ENCODE measurements at regions not wholly inside any gene's neighbourhood (a gene's known extent, or its start where the extent isn't known, plus 50 kb on each side); places are given as distances from the start of the nearest gene placed in this dataset.

DNA sequence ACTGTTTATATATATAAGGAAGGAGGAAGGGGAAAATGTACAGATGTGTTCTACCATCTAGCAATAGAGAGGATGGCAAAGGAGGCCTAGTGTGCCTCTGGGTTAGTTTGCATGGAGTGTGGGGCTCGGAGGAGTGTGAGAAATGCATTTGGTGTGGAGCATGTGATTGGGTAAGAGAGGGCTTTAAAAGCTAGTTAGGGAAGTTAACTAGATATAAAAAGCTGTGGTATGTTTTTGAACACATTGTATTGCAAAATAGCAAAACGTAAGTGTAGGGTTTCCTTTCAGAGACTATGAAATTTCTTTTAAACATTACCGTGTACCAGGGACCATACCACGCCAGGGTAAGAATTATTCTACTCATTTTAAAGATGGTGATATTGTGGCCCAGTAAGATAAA, 53.3 kb upstream of the STXBP6 start:
- DNase-seq, result no peak
- WGBS, 3 donors, result 86 to 89% (median 88%) methylated on average over 4 of the region's 4 CpGs
- intact Hi-C loops (cut with DNase I), result no loop called here

DNA sequence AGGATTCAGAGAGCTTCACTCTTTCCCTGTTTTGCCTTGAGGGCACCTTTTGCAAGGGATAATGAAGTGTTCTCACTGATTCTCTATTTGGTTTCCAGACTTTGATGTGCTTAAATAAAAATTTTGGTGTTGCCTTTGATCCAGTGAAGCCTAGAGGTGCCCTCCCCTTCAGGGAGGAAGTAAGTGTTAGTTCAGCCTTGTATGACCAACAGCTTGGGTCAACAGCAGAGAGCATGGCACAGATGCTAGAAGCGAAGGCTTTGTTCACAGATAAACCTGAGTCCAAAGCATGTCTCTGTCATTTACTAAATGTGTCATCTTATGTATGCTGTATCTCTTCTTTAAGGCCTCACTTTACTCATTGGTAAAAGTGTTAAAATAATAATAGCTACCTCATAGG, 52.8 kb upstream of the STXBP6 start:
- Histone ChIP-seq H3K27ac (no peak overlapping the region), H3K36me3 (ENCODE audit: insufficient read depth in 1 of 2, low read depth in 1 of 2) (no peaks in the 10 kb centered on the region), H3K9me3 (peaks cover 3% of the 10 kb centered on the region), H3K4me1 (no peaks in the 10 kb centered on the region), H3K4me3 (no peak overlapping the region), H3K27me3 (ENCODE audit: insufficient read depth in 3 of 3, low read length in 2 of 3) (no peaks in the 10 kb centered on the region)
- 94 to 100% (median 94%) methylated on average over 1 of the region's 1 CpG for WGBS, 3 donors
- DNase-seq, result no peak
- ATAC-seq, result no peak
- TF ChIP-seq, protein P1, sequence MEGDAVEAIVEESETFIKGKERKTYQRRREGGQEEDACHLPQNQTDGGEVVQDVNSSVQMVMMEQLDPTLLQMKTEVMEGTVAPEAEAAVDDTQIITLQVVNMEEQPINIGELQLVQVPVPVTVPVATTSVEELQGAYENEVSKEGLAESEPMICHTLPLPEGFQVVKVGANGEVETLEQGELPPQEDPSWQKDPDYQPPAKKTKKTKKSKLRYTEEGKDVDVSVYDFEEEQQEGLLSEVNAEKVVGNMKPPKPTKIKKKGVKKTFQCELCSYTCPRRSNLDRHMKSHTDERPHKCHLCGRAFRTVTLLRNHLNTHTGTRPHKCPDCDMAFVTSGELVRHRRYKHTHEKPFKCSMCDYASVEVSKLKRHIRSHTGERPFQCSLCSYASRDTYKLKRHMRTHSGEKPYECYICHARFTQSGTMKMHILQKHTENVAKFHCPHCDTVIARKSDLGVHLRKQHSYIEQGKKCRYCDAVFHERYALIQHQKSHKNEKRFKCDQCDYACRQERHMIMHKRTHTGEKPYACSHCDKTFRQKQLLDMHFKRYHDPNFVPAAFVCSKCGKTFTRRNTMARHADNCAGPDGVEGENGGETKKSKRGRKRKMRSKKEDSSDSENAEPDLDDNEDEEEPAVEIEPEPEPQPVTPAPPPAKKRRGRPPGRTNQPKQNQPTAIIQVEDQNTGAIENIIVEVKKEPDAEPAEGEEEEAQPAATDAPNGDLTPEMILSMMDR (IDR thresholded peaks at IDR 0.05), result no peak
- intact Hi-C loops (cut with DNase I), result no loop called here

More for the DNA sequence above, 53.3 kb upstream of the STXBP6 start:
- Histone ChIP-seq H3K27me3 (ENCODE audit: insufficient read depth in 3 of 3, low read length in 2 of 3) (no peaks in the 10 kb centered on the region), H3K27ac (no peak overlapping the region), H3K4me1 (no peaks in the 10 kb centered on the region), H3K9me3 (peaks cover 3% of the 10 kb centered on the region), H3K36me3 (ENCODE audit: insufficient read depth in 1 of 2, low read depth in 1 of 2) (no peaks in the 10 kb centered on the region), H3K4me3 (no peak overlapping the region)
- no peak for ATAC-seq
- TF ChIP-seq, protein P1 (IDR thresholded peaks at IDR 0.05), result no peak

DNA sequence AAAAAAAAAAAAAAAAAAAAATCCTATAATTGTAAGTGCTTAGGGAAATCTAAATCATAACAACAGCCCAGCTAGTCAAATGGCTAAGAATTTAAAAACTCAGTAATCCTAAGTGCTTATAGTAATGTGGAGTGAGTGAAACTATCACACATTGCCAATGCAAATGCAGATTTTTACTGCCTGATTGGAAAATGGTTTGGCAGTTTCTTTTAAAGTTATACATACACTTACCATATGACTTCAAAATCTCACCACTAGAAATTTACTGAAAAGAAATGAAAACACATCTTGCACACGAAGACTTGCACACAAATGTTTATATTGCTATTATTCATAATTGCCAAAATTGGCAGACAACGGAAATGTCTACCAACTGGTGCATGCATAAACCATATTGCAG, 51.3 kb upstream of the STXBP6 start:
- Histone ChIP-seq H3K36me3 (ENCODE audit: insufficient read depth in 1 of 2, low read depth in 1 of 2) (no peaks in the 10 kb centered on the region), H3K9me3 (peaks cover 3% of the 10 kb centered on the region), H3K27me3 (ENCODE audit: insufficient read depth in 3 of 3, low read length in 2 of 3) (no peaks in the 10 kb centered on the region), H3K4me1 (no peaks in the 10 kb centered on the region), H3K4me3 (no peak overlapping the region), H3K27ac (no peak overlapping the region)
- no peak for DNase-seq
- TF ChIP-seq, protein P1 (IDR thresholded peaks at IDR 0.05), result no peak
- intact Hi-C loops (cut with DNase I), result no loop called here
- WGBS, 3 donors, result 46 to 93% (median 74%) methylated on average over 2 of the region's 2 CpGs
- ATAC-seq, result no peak
